Cardiac fibroblast (primary cell): ENCODE measurements at regions not wholly inside any gene's neighbourhood (a gene's known extent, or its start where the extent isn't known, plus 50 kb on each side); places are given as distances from the start of the nearest gene placed in this dataset.
A peak's percentile ranks its signal among the peaks of the same experiment; 100 is the strongest.

Source experiments
- DNase-seq, 2 donors: peaks; one replicate each; pipeline versions ENCODE4 v3.0.0 to v3.0.0-alpha.2; 2010; ENCODE audit warnings: low read depth in 2 of 2
- H3K4me3 ChIP-seq, 2 donors: replicated peaks in 1 of 2; 1 replicate in 1 of 2; 2 replicates in 1 of 2; pipeline ENCODE4 v1.5.1; 2011; ENCODE audit warnings: low read depth in 2 of 2, low read length in 2 of 2, mild to moderate bottlenecking in 2 of 2, moderate library complexity in 1 of 2
- TF ChIP-seq, protein P1 (sequence below): IDR thresholded peaks from one replicate; pipeline ENCODE4 v1.5.1; 2011; ENCODE audit warnings: low read depth, mild to moderate bottlenecking, low read length, inconsistent platforms

DNA sequence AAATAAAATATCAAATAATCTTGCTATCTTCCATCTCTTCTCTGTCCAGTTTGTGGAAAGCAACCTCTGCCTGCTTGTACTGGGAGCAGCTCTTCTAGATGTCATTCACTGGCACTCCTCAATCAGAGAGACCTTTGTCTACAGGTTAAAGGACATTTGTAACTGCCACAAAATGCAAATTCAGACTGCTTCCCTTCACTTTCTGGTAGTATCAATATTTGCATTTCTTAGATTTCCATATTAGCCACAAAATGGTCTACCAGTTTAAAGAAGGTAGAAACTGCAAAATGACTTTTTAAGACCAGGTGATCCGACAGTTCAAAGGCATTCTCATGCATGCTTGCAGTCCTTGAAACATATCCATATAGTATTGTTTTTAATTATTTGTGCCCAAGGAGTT is 51.7 kb upstream of the RCN1 start:
- DNase-seq: no peak
- TF ChIP-seq, protein P1, sequence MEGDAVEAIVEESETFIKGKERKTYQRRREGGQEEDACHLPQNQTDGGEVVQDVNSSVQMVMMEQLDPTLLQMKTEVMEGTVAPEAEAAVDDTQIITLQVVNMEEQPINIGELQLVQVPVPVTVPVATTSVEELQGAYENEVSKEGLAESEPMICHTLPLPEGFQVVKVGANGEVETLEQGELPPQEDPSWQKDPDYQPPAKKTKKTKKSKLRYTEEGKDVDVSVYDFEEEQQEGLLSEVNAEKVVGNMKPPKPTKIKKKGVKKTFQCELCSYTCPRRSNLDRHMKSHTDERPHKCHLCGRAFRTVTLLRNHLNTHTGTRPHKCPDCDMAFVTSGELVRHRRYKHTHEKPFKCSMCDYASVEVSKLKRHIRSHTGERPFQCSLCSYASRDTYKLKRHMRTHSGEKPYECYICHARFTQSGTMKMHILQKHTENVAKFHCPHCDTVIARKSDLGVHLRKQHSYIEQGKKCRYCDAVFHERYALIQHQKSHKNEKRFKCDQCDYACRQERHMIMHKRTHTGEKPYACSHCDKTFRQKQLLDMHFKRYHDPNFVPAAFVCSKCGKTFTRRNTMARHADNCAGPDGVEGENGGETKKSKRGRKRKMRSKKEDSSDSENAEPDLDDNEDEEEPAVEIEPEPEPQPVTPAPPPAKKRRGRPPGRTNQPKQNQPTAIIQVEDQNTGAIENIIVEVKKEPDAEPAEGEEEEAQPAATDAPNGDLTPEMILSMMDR: no peak
- no peak overlapping the region for H3K4me3 ChIP-seq

DNA sequence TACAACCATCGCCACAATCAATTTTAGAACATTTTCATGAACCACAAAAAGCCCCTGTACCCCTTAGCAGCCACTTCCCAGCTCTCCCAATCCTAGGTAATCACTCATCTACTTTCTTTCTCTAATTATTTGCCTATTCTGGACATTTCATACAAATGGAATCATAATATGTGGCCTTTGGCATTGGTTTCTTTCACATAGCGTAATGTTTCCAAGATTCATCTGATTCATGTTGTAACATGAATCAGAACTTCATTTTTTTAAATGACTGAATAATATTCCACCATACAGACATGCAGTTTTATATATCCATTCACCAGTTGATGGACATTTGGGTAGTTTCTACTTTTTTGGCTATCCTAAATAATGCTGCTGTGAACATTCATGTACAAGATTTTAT is 56.2 kb upstream of the RCN1 start:
- peak; percentile 12 to 77 for DNase-seq

DNA sequence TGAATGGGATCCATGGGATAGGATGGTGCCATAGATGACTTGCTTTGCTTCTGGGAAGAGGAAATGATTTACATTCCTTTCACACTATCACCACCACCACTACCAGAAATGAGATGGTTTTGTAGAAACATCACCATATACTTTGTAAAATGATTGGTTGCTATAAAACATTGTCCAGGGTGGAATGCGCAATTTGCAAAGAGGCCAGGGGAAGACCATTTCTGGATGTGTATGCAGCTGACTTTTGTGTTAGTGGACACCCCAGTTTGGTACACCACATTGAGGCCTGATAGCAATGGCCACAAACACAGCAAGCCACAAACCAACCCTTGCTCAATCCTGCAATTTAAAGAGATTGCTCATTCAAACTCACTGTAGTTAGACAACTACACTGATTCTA is 56.7 kb upstream of the RCN1 start:
- TF ChIP-seq, protein P1: no peak
- no peak overlapping the region for H3K4me3 ChIP-seq
- DNase-seq: peak; percentile 86 to 96

More for the DNA sequence above, 56.2 kb upstream of the RCN1 start:
- H3K4me3 ChIP-seq: no peak overlapping the region
- TF ChIP-seq, protein P1: no peak

DNA sequence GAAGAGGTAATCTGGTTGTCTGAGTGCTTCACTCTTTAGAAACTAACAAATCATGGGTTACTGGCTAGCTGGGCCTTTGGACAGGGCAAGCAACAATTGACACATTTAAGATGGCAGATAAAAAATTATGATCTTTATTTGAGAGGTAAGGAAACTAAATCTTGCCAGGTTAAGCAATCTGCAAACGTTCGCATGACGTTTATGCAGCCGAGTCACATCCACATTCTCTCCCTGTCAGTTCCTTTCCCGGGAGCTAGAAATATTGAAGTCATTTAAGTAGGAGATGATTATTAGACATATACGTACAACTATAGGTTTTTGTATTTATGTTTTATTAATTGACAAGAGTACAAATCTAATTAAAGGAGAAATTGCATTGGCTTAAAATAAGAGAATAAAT is 57.4 kb upstream of the RCN1 start:
- TF ChIP-seq, protein P1: no peak
- H3K4me3 ChIP-seq: no peak overlapping the region
- DNase-seq: peak; percentile 33 to 53

DNA sequence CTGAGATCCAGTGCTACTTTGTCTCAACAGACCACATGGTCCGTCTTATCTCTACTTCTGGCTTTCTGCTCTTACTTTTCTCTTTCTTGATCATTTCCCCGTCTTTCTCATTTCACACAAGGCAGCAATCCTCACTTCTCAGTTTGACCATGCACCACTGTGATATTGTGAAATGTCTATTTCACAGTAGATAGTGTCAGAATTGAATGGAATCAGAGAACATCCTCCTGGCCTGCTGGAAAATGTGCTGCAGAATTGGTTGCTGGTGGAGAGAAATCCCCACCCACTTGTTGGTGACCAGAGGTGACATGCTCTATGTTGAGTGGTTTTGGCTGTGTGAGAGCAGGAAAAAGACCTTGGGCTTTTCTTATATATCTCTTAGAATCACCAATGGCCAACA is 57.8 kb upstream of the RCN1 start:
- TF ChIP-seq, protein P1: no peak
- DNase-seq: peak; percentile 11 to 21
- no peak overlapping the region for H3K4me3 ChIP-seq

DNA sequence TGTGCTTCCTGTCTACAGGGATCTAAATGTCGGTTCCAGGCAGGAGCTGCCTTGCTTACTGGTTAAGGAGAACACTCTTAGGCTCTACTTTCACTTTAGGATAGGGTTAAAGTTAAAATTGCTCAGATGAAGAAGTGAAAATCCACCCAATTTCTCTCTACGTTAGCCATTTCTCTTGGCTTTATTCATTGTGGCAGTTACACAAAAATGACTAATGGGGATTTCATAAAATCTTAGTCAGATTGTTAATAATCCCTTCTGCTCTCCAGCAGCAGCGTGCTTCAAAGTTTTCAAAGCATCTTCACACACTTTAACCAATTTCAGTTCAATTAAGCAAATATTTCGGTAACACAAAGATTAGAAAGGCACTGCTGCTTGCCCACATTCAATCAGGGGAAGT is 58.4 kb upstream of the RCN1 start:
- TF ChIP-seq, protein P1: no peak
- H3K4me3 ChIP-seq: no peak overlapping the region
- peak in 1 of 2 donors; percentile 64 for DNase-seq

DNA sequence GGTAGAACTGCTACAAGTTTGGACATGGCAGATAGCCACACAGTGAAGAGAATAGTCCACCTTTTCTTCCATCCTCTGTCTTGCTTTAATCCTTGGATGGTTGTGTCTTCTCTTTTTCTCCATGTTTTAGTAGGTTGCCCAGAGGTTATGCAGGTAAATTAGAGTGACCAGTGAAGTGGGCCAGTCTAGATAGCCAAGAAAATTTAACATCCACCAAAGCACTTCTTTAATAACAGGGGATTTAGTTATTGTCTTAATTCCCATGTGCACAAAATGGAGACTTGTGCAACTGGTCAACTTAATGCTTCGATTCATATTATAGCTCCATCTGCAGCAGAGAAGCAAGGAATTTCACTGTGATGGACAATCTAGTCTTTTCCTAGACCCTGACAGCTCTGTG is 58.8 kb upstream of the RCN1 start:
- DNase-seq: no peak
- TF ChIP-seq, protein P1: no peak
- no peak overlapping the region for H3K4me3 ChIP-seq
